K562 (cell line): ENCODE measurements at regions not wholly inside any gene's neighbourhood (a gene's known extent, or its start where the extent isn't known, plus 50 kb on each side); places are given as distances from the start of the nearest gene placed in this dataset.

Source experiments
- ATAC-seq: fragments of 200-7000 bp; cut with Tn5 transposase; 3 replicates; pipeline ENCODE4 v1.9.1; 2020; ENCODE audit warnings: moderate library complexity
- BruUV-seq: library from RNA; stranded (reverse); fragments of 400-500 nt; replicated peaks from 2 replicates; lab custom pipeline; 2021; lab: Mats Ljungman, UMichigan
- CTCF ChIA-PET: fragments of 300-600 bp; formaldehyde crosslinking; extraction: SDS; loops from one replicate; lab custom pipeline; 2021; ENCODE audit warnings: low intra/inter-chr PET ratio; lab: Yijun Ruan, JAX
- POLR2A ChIA-PET: fragments of 300-600, 350-650 bp; sonication (Branson Sonifier 250); formaldehyde crosslinking; extraction: SDS; loops from one replicate; lab custom pipeline; 2021; ENCODE audit warnings: antibody characterized with exemption, inconsistent platforms; lab: Yijun Ruan, JAX
- DNase-seq, 4 experiments: peaks; one replicate each; pipeline versions ENCODE4 v3.0.0 to v3.0.0-alpha.2; 2011 to 2018; ENCODE audit warnings: low spot score in 3 of 4, mixed read lengths in 3 of 4; ENCODE audit errors: extremely low read depth in 1 of 4
- FAIRE-seq: peaks from 2 replicates; lab custom pipeline; 2011; peaks lifted over from hg19 to GRCh38; lab: Jason Lieb, UNC
- H2AFZ ChIP-seq: 2 replicates; pipeline ENCODE4 v1.6.0; 2011; ENCODE audit warnings: low read depth, low read length, control low read depth, inconsistent platforms
- H3K27ac ChIP-seq: fragments of 200-600 bp; 3 replicates; pipeline ENCODE4 v1.8.0; 2011; ENCODE audit warnings: low read depth, mild to moderate bottlenecking, control low read depth, inconsistent platforms, low read length, moderate library complexity, mixed read lengths; ENCODE audit errors: extremely low read depth
- H3K27me3 ChIP-seq, 2 experiments: fragments of 300-600 bp in 1 of 2; 2 replicates in 1 of 2; 3 replicates in 1 of 2; pipeline versions ENCODE4 v1.6.0 to v1.8.0; 2011; ENCODE audit warnings: inconsistent platforms in 2 of 2, low read length in 2 of 2, mild to moderate bottlenecking in 1 of 2, mixed read lengths in 1 of 2, moderate library complexity in 1 of 2; ENCODE audit not compliant: control insufficient read depth in 2 of 2, insufficient read depth in 2 of 2
- H3K36me3 ChIP-seq: fragments of 300-600 bp; 3 replicates; pipeline ENCODE4 v1.8.0; 2011; ENCODE audit warnings: mild to moderate bottlenecking, low read length, inconsistent platforms; ENCODE audit not compliant: control insufficient read depth, insufficient read depth
- H3K4me1 ChIP-seq, 2 experiments: fragments of 200-600 bp in 1 of 2; replicated peaks in 1 of 2; 2 replicates in 1 of 2; 3 replicates in 1 of 2; pipeline versions ENCODE4 v1.5.1 to v1.8.0; 2011; ENCODE audit warnings: inconsistent platforms in 2 of 2, low read length in 2 of 2, mild to moderate bottlenecking in 1 of 2, mixed read lengths in 1 of 2, moderate library complexity in 1 of 2; ENCODE audit not compliant: control insufficient read depth in 2 of 2, insufficient read depth in 2 of 2
- H3K4me2 ChIP-seq: 2 replicates; pipeline ENCODE4 v1.6.1; 2011; ENCODE audit warnings: low read length, control low read depth, inconsistent platforms, mixed read lengths; ENCODE audit not compliant: insufficient read depth
- H3K4me3 ChIP-seq: fragments of 200-600 bp; sonication (generic), shearing (Covaris generic); 2 replicates; pipeline ENCODE4 v1.5.1; 2016; ENCODE audit warnings: control low read depth, inconsistent platforms
- H3K79me2 ChIP-seq: fragments of 200-600 bp; 3 replicates; pipeline ENCODE4 v1.8.0; 2011; ENCODE audit warnings: low read length, inconsistent platforms; ENCODE audit not compliant: control insufficient read depth, insufficient read depth
- H3K9ac ChIP-seq, 2 experiments: 2 replicates each; pipeline versions ENCODE4 v1.6.0 to v1.6.1; 2011; ENCODE audit warnings: low read depth in 2 of 2, low read length in 2 of 2, control low read depth in 1 of 2, inconsistent platforms in 1 of 2, mild to moderate bottlenecking in 1 of 2, mixed read lengths in 1 of 2; ENCODE audit not compliant: insufficient read depth in 1 of 2
- H3K9me1 ChIP-seq: one replicate; pipeline ENCODE4 v1.6.0; 2011; ENCODE audit warnings: inconsistent platforms, mild to moderate bottlenecking, low read length, moderate library complexity; ENCODE audit not compliant: control insufficient read depth, insufficient read depth
- H3K9me3 ChIP-seq: replicated peaks from 2 replicates; pipeline ENCODE4 v1.5.1; 2011; ENCODE audit warnings: low read depth, low read length, inconsistent platforms; ENCODE audit not compliant: control insufficient read depth, insufficient read depth
- H4K20me1 ChIP-seq: replicated peaks from 2 replicates; pipeline ENCODE4 v1.6.1; 2011; ENCODE audit warnings: low read length, inconsistent platforms, mixed read lengths; ENCODE audit not compliant: control insufficient read depth, insufficient read depth
- CEBPB ChIP-seq: fragments of 450-650 bp; IDR thresholded peaks from 2 replicates; pipeline ENCODE4 v1.6.1; 2016; ENCODE audit warnings: missing genetic modification characterization, missing compliant biosample characterization
- EHMT2 ChIP-seq: fragments of 450-650 bp; IDR thresholded peaks from 2 replicates; pipeline ENCODE4 v1.6.1; 2018; ENCODE audit warnings: antibody characterized with exemption
- EP300 ChIP-seq: IDR thresholded peaks from 2 replicates; pipeline ENCODE4 v1.6.1; 2012; ENCODE audit warnings: low read length, improper control_type of control experiment
- FIP1L1 ChIP-seq: fragments of 200-400 bp; formaldehyde crosslinking; IDR thresholded peaks from 2 replicates; pipeline ENCODE4 v1.6.1; 2018; ENCODE audit warnings: mild to moderate bottlenecking, low read depth, low read length; ENCODE audit not compliant: poor library complexity, severe bottlenecking
- HDAC6 ChIP-seq: IDR thresholded peaks from 2 replicates; pipeline ENCODE4 v1.6.1; 2012; ENCODE audit warnings: low read depth, mild to moderate bottlenecking, control low read depth, inconsistent platforms, low read length, moderate library complexity
- HDGF ChIP-seq: fragments of 450-650 bp; IDR thresholded peaks from 2 replicates; pipeline ENCODE4 v1.6.1; 2016
- HIVEP1 ChIP-seq: fragments of 250-450 bp; sonication (Bioruptor Pico); IDR thresholded peaks from 2 replicates; pipeline ENCODE4 v1.4.0; 2020; ENCODE audit warnings: mild to moderate bottlenecking
- IRF2 ChIP-seq: sonication (generic); formaldehyde crosslinking; IDR thresholded peaks from 2 replicates; pipeline ENCODE4 v1.8.1; 2022; ENCODE audit warnings: mild to moderate bottlenecking, missing genetic modification reagents
- JUNB ChIP-seq: fragments of 450-650 bp; formaldehyde crosslinking; conservative IDR thresholded peaks from 2 replicates; pipeline ENCODE4 v1.4.0; 2020; ENCODE audit warnings: mild to moderate bottlenecking
- POLR2H ChIP-seq: IDR thresholded peaks from 2 replicates; pipeline ENCODE4 v1.6.1; 2016; ENCODE audit warnings: missing genetic modification characterization, low read depth, mild to moderate bottlenecking, control low read depth, missing compliant biosample characterization, moderate library complexity
- TAF9B ChIP-seq: fragments of 450-650 bp; IDR thresholded peaks from 2 replicates; pipeline ENCODE4 v1.6.1; 2018; ENCODE audit warnings: mild to moderate bottlenecking; ENCODE audit not compliant: partially characterized antibody
- ZNF134 ChIP-seq: fragments of 250-450 bp; sonication (Bioruptor Pico); conservative IDR thresholded peaks from 2 replicates; pipeline ENCODE4 v1.4.0; 2020
- ZNF408 ChIP-seq: fragments of 250-450 bp; sonication (Bioruptor Pico); IDR thresholded peaks from 2 replicates; pipeline ENCODE4 v1.4.0; 2020; ENCODE audit warnings: low read depth, mild to moderate bottlenecking, moderate library complexity
- ZNF561 ChIP-seq: fragments of 450-650 bp; formaldehyde crosslinking; conservative IDR thresholded peaks from 2 replicates; pipeline ENCODE4 v1.4.0; 2020; ENCODE audit warnings: mild to moderate bottlenecking, moderate library complexity
- ZNF584 ChIP-seq: fragments of 200-800 bp; sonication (Bioruptor generic); IDR thresholded peaks from 2 replicates; pipeline ENCODE4 v1.6.1; 2016; ENCODE audit warnings: low read depth, mild to moderate bottlenecking, missing genetic modification characterization, missing compliant biosample characterization
- WGBS: fragments of 100-300 bp; shearing (Covaris generic); methylation state at CpG from one replicate; pipeline ENCODE4 v1.1.6; 2016; ENCODE audit warnings: low coverage, mixed read lengths; ENCODE audit not compliant: insufficient coverage; ENCODE audit errors: missing lambda C conversion rate; 5-methylcytosine and 5-hydroxymethylcytosine counted together
- in situ Hi-C: fragments of 300-500 bp; cut with MboI; formaldehyde crosslinking; loops from 4 replicates; pipeline ENCODE4 v1.15.0; 2018; ENCODE audit warnings: inconsistent platforms, mixed read lengths
- intact Hi-C: fragments of 100-400 bp; cut with micrococcal nuclease; formaldehyde crosslinking; loops from 2 replicates; pipeline ENCODE4 v1.14.2; 2022
- TF ChIP-seq, protein P1 (sequence below): fragments of 250-450 bp; sonication (Bioruptor Pico); IDR thresholded peaks from 2 replicates; pipeline ENCODE4 v1.8.0; 2022; ENCODE audit warnings: inconsistent platforms, mild to moderate bottlenecking, moderate library complexity, borderline replicate concordance
- TF ChIP-seq, protein P2 (sequence below): sonication (generic); formaldehyde crosslinking; IDR thresholded peaks from 2 replicates; pipeline ENCODE4 v1.8.1; 2022; ENCODE audit warnings: missing genetic modification reagents

DNA sequence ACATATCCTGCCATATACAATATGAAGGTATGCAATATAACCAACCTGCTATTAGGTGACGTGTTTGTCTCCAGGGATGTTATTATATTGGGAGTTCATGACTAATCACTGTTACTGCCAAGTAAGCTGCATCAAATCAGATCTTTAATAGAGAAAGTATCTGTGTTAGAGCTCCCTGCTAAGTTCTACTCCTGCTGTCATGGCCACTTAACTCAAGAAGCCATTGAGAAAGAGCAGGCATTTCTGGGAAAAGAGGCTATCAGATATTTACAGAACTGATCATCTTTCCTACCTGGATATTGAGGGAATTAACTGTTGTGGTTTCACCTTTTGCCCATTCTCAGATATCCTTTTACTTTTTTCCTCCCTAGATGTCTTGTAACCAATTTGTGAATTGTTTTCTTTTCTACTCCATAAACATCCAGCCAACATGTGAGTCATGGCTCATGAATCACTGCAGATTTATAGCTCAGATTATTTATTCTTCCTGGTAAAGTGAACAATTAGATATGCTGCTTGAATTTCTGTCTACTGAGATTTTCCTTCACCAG is 634.8 kb upstream of the FAM174A start:
- no peaks in the 10 kb centered on the region for H3K4me1 ChIP-seq
- no peaks in the 10 kb centered on the region for H3K36me3 ChIP-seq
- no peaks in the 10 kb centered on the region for H3K9me3 ChIP-seq
- no peak overlapping the region for H3K9ac ChIP-seq
- no peaks in the 10 kb centered on the region for H4K20me1 ChIP-seq
- H2AFZ ChIP-seq = no peak overlapping the region
- no peak for TF ChIP-seq HDAC6
- TF ChIP-seq, protein P1, sequence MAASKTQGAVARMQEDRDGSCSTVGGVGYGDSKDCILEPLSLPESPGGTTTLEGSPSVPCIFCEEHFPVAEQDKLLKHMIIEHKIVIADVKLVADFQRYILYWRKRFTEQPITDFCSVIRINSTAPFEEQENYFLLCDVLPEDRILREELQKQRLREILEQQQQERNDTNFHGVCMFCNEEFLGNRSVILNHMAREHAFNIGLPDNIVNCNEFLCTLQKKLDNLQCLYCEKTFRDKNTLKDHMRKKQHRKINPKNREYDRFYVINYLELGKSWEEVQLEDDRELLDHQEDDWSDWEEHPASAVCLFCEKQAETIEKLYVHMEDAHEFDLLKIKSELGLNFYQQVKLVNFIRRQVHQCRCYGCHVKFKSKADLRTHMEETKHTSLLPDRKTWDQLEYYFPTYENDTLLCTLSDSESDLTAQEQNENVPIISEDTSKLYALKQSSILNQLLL (CRISPR knock-in tag) = no peak
- no peak for TF ChIP-seq IRF2 (CRISPR knock-in tag)
- TF ChIP-seq, protein P2, sequence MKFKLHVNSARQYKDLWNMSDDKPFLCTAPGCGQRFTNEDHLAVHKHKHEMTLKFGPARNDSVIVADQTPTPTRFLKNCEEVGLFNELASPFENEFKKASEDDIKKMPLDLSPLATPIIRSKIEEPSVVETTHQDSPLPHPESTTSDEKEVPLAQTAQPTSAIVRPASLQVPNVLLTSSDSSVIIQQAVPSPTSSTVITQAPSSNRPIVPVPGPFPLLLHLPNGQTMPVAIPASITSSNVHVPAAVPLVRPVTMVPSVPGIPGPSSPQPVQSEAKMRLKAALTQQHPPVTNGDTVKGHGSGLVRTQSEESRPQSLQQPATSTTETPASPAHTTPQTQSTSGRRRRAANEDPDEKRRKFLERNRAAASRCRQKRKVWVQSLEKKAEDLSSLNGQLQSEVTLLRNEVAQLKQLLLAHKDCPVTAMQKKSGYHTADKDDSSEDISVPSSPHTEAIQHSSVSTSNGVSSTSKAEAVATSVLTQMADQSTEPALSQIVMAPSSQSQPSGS (CRISPR knock-in tag) = no peak
- no peak for TF ChIP-seq ZNF584
- TF ChIP-seq EP300 = no peak
- no peak for TF ChIP-seq POLR2H
- no peak for TF ChIP-seq HIVEP1 (CRISPR knock-in tag)
- TF ChIP-seq ZNF561 (CRISPR knock-in tag) = no peak
- TF ChIP-seq EHMT2 = no peak
- TF ChIP-seq ZNF408 (CRISPR knock-in tag) = no peak
- no peak for TF ChIP-seq JUNB (CRISPR knock-in tag)
- TF ChIP-seq HDGF = no peak
- no peak for TF ChIP-seq CEBPB
- no peak for TF ChIP-seq ZNF134 (CRISPR knock-in tag)
- TF ChIP-seq TAF9B = no peak
- TF ChIP-seq FIP1L1 = no peak
- FAIRE-seq (no peak), ATAC-seq (no peak), DNase-seq (no peak)
- BruUV-seq = no TSS peak
- CTCF ChIA-PET = no interaction called here
- no peak overlapping the region for H3K27ac ChIP-seq
- intact Hi-C loops (no loop called here), in situ Hi-C loops (no loop called here)
- POLR2A ChIA-PET = no interaction called here
- H3K27me3 ChIP-seq = no peaks in the 10 kb centered on the region
- no peak overlapping the region for H3K4me3 ChIP-seq
- H3K4me2 ChIP-seq = no peak overlapping the region
- WGBS = 0% methylated on average over 1 of the region's 1 CpG
- H3K79me2 ChIP-seq = no peaks in the 10 kb centered on the region
- H3K9me1 ChIP-seq = no peaks in the 10 kb centered on the region
